Erythroblast (primary cell): ENCODE measurements at regions not wholly inside any gene's neighbourhood (a gene's known extent, or its start where the extent isn't known, plus 50 kb on each side); places are given as distances from the start of the nearest gene placed in this dataset.

Source experiments
- GATA1 ChIP-seq: IDR thresholded peaks from 2 replicates; pipeline ENCODE4 v1.6.1; 2011; ENCODE audit warnings: low read depth, mild to moderate bottlenecking, control low read depth, low read length, moderate library complexity
- POLR2A ChIP-seq: IDR thresholded peaks from 2 replicates; pipeline ENCODE4 v1.6.1; 2011; ENCODE audit warnings: mild to moderate bottlenecking, low read length

GRCh38 chr15:35606450-35606779, 60.5 kb upstream of the DPH6 start:
- TF ChIP-seq POLR2A (no peak), GATA1 (no peak)
